Nephron (organoid): ENCODE measurements at regions not wholly inside any gene's neighbourhood (a gene's known extent, or its start where the extent isn't known, plus 50 kb on each side); places are given as distances from the start of the nearest gene placed in this dataset.
A peak's percentile ranks its signal among the peaks of the same experiment; 100 is the strongest.
"Not testable (repeated sequence)": the region's sequence is repeated elsewhere in the genome, so short reads cannot be mapped to it uniquely, and the experiment has no call there.

ENCODE experiments used
- H3K27ac Mint-ChIP-seq, 3 experiments: 2 replicates each; pipeline ENCODE4 v1.8.0; 2020; ENCODE audit warnings: mixed read lengths in 3 of 3, mild to moderate bottlenecking in 2 of 3, moderate library complexity in 1 of 3
- H3K27me3 Mint-ChIP-seq: 2 replicates; pipeline ENCODE4 v1.8.0; 2021; ENCODE audit warnings: low read depth, mild to moderate bottlenecking, moderate library complexity, mixed read lengths
- H3K36me3 Mint-ChIP-seq: 2 replicates; pipeline ENCODE4 v1.8.0; 2020; ENCODE audit warnings: low read depth, mixed read lengths
- H3K4me1 Mint-ChIP-seq: 2 replicates; pipeline ENCODE4 v1.8.0; 2020; ENCODE audit warnings: mixed read lengths
- H3K4me3 Mint-ChIP-seq, 3 experiments: 2 replicates each; pipeline ENCODE4 v1.8.0; 2020; ENCODE audit warnings: mild to moderate bottlenecking in 3 of 3, mixed read lengths in 3 of 3, moderate library complexity in 2 of 3
- H3K9me3 Mint-ChIP-seq: 2 replicates; pipeline ENCODE4 v1.8.0; 2020; ENCODE audit warnings: mixed read lengths
- TF ChIP-seq, protein P1 (sequence below), 3 experiments: fragments of 200-600 bp; sonication (generic); IDR thresholded peaks; one replicate each; pipeline ENCODE4 v1.5.0; 2021; ENCODE audit warnings: antibody characterized with exemption in 3 of 3; ENCODE audit not compliant: unreplicated experiment in 3 of 3

DNA sequence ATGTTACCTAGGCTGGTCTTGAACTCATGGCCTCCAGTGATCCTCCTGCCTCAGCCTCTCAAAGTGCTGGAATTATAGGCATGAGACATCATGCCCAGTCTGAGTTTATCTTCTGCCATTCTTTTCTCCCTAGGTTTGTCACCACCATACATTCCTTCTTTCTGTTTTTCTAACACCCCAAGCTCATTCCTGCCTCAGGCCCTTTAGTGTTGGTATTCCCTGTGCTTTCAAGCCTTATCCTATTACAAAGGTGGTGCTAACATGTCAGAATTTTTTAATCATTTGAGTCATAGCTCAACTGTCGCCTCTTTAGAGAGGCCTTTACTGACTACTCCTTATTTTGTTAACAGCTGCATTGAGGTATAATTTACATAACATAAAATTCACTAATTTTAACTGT, 221.1 kb upstream of the PRSS16 start:
- TF ChIP-seq, protein P1, sequence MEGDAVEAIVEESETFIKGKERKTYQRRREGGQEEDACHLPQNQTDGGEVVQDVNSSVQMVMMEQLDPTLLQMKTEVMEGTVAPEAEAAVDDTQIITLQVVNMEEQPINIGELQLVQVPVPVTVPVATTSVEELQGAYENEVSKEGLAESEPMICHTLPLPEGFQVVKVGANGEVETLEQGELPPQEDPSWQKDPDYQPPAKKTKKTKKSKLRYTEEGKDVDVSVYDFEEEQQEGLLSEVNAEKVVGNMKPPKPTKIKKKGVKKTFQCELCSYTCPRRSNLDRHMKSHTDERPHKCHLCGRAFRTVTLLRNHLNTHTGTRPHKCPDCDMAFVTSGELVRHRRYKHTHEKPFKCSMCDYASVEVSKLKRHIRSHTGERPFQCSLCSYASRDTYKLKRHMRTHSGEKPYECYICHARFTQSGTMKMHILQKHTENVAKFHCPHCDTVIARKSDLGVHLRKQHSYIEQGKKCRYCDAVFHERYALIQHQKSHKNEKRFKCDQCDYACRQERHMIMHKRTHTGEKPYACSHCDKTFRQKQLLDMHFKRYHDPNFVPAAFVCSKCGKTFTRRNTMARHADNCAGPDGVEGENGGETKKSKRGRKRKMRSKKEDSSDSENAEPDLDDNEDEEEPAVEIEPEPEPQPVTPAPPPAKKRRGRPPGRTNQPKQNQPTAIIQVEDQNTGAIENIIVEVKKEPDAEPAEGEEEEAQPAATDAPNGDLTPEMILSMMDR (IDR thresholded peaks at IDR 0.05; ENCODE audit: unreplicated experiment in 3 of 3) = no peak
- no peaks in the 10 kb centered on the region for H3K4me1 Mint-ChIP-seq
- H3K9me3 Mint-ChIP-seq = no peaks in the 10 kb centered on the region
- H3K27ac Mint-ChIP-seq = no peak overlapping the region
- no peaks in the 10 kb centered on the region for H3K36me3 Mint-ChIP-seq
- H3K27me3 Mint-ChIP-seq = no peaks in the 10 kb centered on the region
- H3K4me3 Mint-ChIP-seq = no peak overlapping the region

GRCh38 chr6:27031302-27031701, 216.2 kb upstream of the PRSS16 start:
- H3K27ac Mint-ChIP-seq = no peak overlapping the region
- no peak overlapping the region for H3K4me3 Mint-ChIP-seq
- TF ChIP-seq, protein P1 (IDR thresholded peaks at IDR 0.05; ENCODE audit: unreplicated experiment in 3 of 3) = no peak
- no peaks in the 10 kb centered on the region for H3K27me3 Mint-ChIP-seq
- H3K36me3 Mint-ChIP-seq = no peaks in the 10 kb centered on the region
- H3K9me3 Mint-ChIP-seq = no peaks in the 10 kb centered on the region
- no peaks in the 10 kb centered on the region for H3K4me1 Mint-ChIP-seq

DNA sequence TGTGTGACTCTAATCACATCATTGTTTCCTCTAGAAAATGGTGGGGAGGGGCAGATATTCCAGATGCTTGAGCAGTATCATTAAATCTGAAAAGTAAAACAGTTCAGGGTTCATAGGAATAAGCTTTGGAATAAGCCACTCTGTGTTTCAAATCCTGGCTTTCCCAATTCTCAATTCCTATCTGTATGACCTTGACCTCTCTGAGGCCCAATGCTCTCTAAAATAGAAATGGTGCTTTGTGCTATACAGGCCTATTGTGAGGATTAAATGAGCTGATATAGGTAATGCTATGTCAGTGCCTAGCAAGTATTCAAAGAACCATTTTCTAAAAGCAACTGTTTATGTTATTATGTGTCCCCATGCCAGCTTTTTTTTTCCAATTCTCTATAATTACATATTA, 209.0 kb upstream of the PRSS16 start:
- Mint-ChIP-seq H3K4me1 (no peaks in the 10 kb centered on the region), H3K9me3 (no peaks in the 10 kb centered on the region), H3K27me3 (no peaks in the 10 kb centered on the region), H3K36me3 (no peaks in the 10 kb centered on the region), H3K4me3 (no peak overlapping the region), H3K27ac (no peak overlapping the region)
- TF ChIP-seq, protein P1 (IDR thresholded peaks at IDR 0.05; ENCODE audit: unreplicated experiment in 3 of 3) = no peak

GRCh38 chr6:27040244-27041042, 207.1 kb upstream of the PRSS16 start:
- peak overlapping the region in 2 of 3 experiments; percentile 82 to 83 for H3K27ac Mint-ChIP-seq
- H3K4me3 Mint-ChIP-seq = no peak overlapping the region
- H3K36me3 Mint-ChIP-seq = no peaks in the 10 kb centered on the region
- TF ChIP-seq, protein P1 (IDR thresholded peaks at IDR 0.05; ENCODE audit: unreplicated experiment in 3 of 3) = peak in 1 of 3 experiments; percentile 11
- no peaks in the 10 kb centered on the region for H3K9me3 Mint-ChIP-seq
- no peaks in the 10 kb centered on the region for H3K4me1 Mint-ChIP-seq
- H3K27me3 Mint-ChIP-seq = no peaks in the 10 kb centered on the region

DNA sequence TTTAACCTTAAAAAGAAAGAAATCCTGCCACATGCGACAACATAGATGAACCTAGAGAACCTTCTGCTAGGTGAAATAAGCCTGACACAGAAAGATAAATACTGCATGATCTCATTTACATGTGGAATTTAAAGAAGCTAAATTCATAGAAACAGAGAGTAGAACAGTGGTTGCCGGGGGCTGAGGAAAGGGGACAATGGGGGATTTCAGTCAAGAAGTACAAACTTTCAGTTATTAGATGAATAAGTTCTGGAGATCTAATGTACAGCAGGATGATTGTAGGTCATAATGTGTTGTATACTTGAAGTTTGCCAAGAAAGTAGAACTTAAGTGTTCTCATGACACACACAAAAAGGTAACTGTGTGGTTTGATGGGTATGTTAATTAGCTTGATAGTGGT, 204.3 kb upstream of the PRSS16 start:
- H3K9me3 Mint-ChIP-seq = peaks cover 4% of the 10 kb centered on the region
- H3K4me3 Mint-ChIP-seq = no peak overlapping the region
- no peak overlapping the region for H3K27ac Mint-ChIP-seq
- H3K36me3 Mint-ChIP-seq = no peaks in the 10 kb centered on the region
- no peaks in the 10 kb centered on the region for H3K4me1 Mint-ChIP-seq
- peaks cover 4% of the 10 kb centered on the region for H3K27me3 Mint-ChIP-seq
- TF ChIP-seq, protein P1 (IDR thresholded peaks at IDR 0.05; ENCODE audit: unreplicated experiment in 3 of 3) = no peak

DNA sequence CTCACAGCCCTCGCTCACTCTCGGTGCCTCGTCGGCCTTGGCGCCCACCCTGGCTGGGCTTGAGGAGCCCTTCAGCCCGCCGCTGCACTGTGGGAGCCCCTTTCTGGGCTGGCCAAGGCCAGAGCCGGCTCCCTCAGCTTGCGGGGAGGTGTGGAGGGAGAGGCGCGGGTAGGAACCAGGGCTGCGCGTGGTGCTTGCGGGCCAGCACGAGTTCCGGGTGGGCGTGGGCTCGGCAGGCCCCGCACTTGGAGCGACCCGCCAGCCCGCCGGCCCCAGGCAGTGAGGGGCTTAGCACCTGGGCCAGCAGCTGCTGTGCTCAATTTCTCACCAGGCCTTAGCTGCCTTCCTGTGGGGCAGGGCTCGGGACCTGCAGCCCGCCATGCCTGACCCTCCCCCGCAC, 202.4 kb upstream of the PRSS16 start:
- H3K27me3 Mint-ChIP-seq, H3K9me3 Mint-ChIP-seq, H3K27ac Mint-ChIP-seq, H3K36me3 Mint-ChIP-seq, H3K4me1 Mint-ChIP-seq, H3K4me3 Mint-ChIP-seq: not testable (repeated sequence)

- not testable (repeated sequence) for H3K27ac Mint-ChIP-seq
Measured at GRCh38 chr6:27047725-27048124, 199.8 kb upstream of the PRSS16 start.

More at GRCh38 chr6:27047725-27048124, 199.8 kb upstream of the PRSS16 start:
- not testable (repeated sequence) for H3K4me3 Mint-ChIP-seq, H3K36me3 Mint-ChIP-seq, H3K4me1 Mint-ChIP-seq, H3K27me3 Mint-ChIP-seq, H3K9me3 Mint-ChIP-seq
